ENCODE measurements at regions not wholly inside any gene's neighbourhood (a gene's known extent, or its start where the extent isn't known, plus 50 kb on each side); places are given as distances from the start of the nearest gene placed in this dataset.

- Histone ChIP-seq H3K36me3 (ENCODE audit: control insufficient read depth, insufficient read depth, low read length) (no peaks in the 10 kb centered on the region), H3K4me1 (ENCODE audit: control insufficient read depth, insufficient read depth, low read length) (no peaks in the 10 kb centered on the region), H3K27ac (ENCODE audit: low read depth, low read length) (no peak overlapping the region), H3K9ac (ENCODE audit: low read length) (no peak overlapping the region), H3K27me3 (ENCODE audit: control insufficient read depth, insufficient read depth, low read length) (no peaks in the 10 kb centered on the region), H3K4me3 (ENCODE audit: low read length) (no peak overlapping the region)
Observed at GRCh38 chr9:95678759-95679158, 162.0 kb upstream of the PTCH1 start.

GRCh38 chr9:95670122-95670521 lies 153.4 kb upstream of the PTCH1 start:
- Histone ChIP-seq H3K4me3 (ENCODE audit: low read length) (no peak overlapping the region), H3K36me3 (ENCODE audit: control insufficient read depth, insufficient read depth, low read length) (no peaks in the 10 kb centered on the region), H3K4me1 (ENCODE audit: control insufficient read depth, insufficient read depth, low read length) (no peaks in the 10 kb centered on the region), H3K27me3 (ENCODE audit: control insufficient read depth, insufficient read depth, low read length) (no peaks in the 10 kb centered on the region), H3K9ac (ENCODE audit: low read length) (no peak overlapping the region), H3K27ac (ENCODE audit: low read depth, low read length) (no peak overlapping the region)

- Histone ChIP-seq H3K9ac (ENCODE audit: low read length) (no peak overlapping the region), H3K36me3 (ENCODE audit: control insufficient read depth, insufficient read depth, low read length) (no peaks in the 10 kb centered on the region), H3K27ac (ENCODE audit: low read depth, low read length) (no peak overlapping the region), H3K4me1 (ENCODE audit: control insufficient read depth, insufficient read depth, low read length) (no peaks in the 10 kb centered on the region), H3K4me3 (ENCODE audit: low read length) (no peak overlapping the region), H3K27me3 (ENCODE audit: control insufficient read depth, insufficient read depth, low read length) (no peaks in the 10 kb centered on the region)
Observed at GRCh38 chr9:95669253-95669652, 152.5 kb upstream of the PTCH1 start.

GRCh38 chr9:95667789-95668188 lies 151.0 kb upstream of the PTCH1 start:
- no peak overlapping the region for H3K27ac ChIP-seq (ENCODE audit: low read depth, low read length)
- H3K4me3 ChIP-seq (ENCODE audit: low read length) = no peak overlapping the region
- no peaks in the 10 kb centered on the region for H3K4me1 ChIP-seq (ENCODE audit: control insufficient read depth, insufficient read depth, low read length)
- no peak overlapping the region for H3K9ac ChIP-seq (ENCODE audit: low read length)
- no peaks in the 10 kb centered on the region for H3K27me3 ChIP-seq (ENCODE audit: control insufficient read depth, insufficient read depth, low read length)
- H3K36me3 ChIP-seq (ENCODE audit: control insufficient read depth, insufficient read depth, low read length) = no peaks in the 10 kb centered on the region

- Histone ChIP-seq H3K27me3 (ENCODE audit: control insufficient read depth, insufficient read depth, low read length) (no peaks in the 10 kb centered on the region), H3K27ac (ENCODE audit: low read depth, low read length) (no peak overlapping the region), H3K9ac (ENCODE audit: low read length) (no peak overlapping the region)
Observed at GRCh38 chr9:95666785-95667155, 150.0 kb upstream of the PTCH1 start.

GRCh38 chr9:95666096-95666784 lies 149.5 kb upstream of the PTCH1 start:
- H3K36me3 ChIP-seq (ENCODE audit: control insufficient read depth, insufficient read depth, low read length) = no peaks in the 10 kb centered on the region
- H3K27ac ChIP-seq (ENCODE audit: low read depth, low read length) = no peak overlapping the region
- H3K4me3 ChIP-seq (ENCODE audit: low read length) = no peak overlapping the region
- no peaks in the 10 kb centered on the region for H3K4me1 ChIP-seq (ENCODE audit: control insufficient read depth, insufficient read depth, low read length)
- no peak overlapping the region for H3K9ac ChIP-seq (ENCODE audit: low read length)
- H3K27me3 ChIP-seq (ENCODE audit: control insufficient read depth, insufficient read depth, low read length) = no peaks in the 10 kb centered on the region

More at GRCh38 chr9:95666785-95667155, 150.0 kb upstream of the PTCH1 start:
- Histone ChIP-seq H3K36me3 (ENCODE audit: control insufficient read depth, insufficient read depth, low read length) (no peaks in the 10 kb centered on the region), H3K4me1 (ENCODE audit: control insufficient read depth, insufficient read depth, low read length) (no peaks in the 10 kb centered on the region), H3K4me3 (ENCODE audit: low read length) (no peak overlapping the region)

- no peak overlapping the region for H3K4me3 ChIP-seq (ENCODE audit: low read length)
- no peaks in the 10 kb centered on the region for H3K36me3 ChIP-seq (ENCODE audit: control insufficient read depth, insufficient read depth, low read length)
- no peaks in the 10 kb centered on the region for H3K4me1 ChIP-seq (ENCODE audit: control insufficient read depth, insufficient read depth, low read length)
- H3K9ac ChIP-seq (ENCODE audit: low read length) = no peak overlapping the region
- no peak overlapping the region for H3K27ac ChIP-seq (ENCODE audit: low read depth, low read length)
- H3K27me3 ChIP-seq (ENCODE audit: control insufficient read depth, insufficient read depth, low read length) = no peaks in the 10 kb centered on the region
Observed at GRCh38 chr9:95653246-95653645, 136.5 kb upstream of the PTCH1 start.

- H3K4me3 ChIP-seq (ENCODE audit: low read length) = no peak overlapping the region
- H3K9ac ChIP-seq (ENCODE audit: low read length) = no peak overlapping the region
- no peaks in the 10 kb centered on the region for H3K36me3 ChIP-seq (ENCODE audit: control insufficient read depth, insufficient read depth, low read length)
- H3K27me3 ChIP-seq (ENCODE audit: control insufficient read depth, insufficient read depth, low read length) = no peaks in the 10 kb centered on the region
- H3K27ac ChIP-seq (ENCODE audit: low read depth, low read length) = no peak overlapping the region
- no peaks in the 10 kb centered on the region for H3K4me1 ChIP-seq (ENCODE audit: control insufficient read depth, insufficient read depth, low read length)
Observed at GRCh38 chr9:95650720-95651119, 133.9 kb upstream of the PTCH1 start.

GRCh38 chr9:95649801-95650213 lies 133.0 kb upstream of the PTCH1 start:
- Histone ChIP-seq H3K27ac (ENCODE audit: low read depth, low read length) (no peak overlapping the region), H3K36me3 (ENCODE audit: control insufficient read depth, insufficient read depth, low read length) (no peaks in the 10 kb centered on the region), H3K9ac (ENCODE audit: low read length) (no peak overlapping the region), H3K4me1 (ENCODE audit: control insufficient read depth, insufficient read depth, low read length) (no peaks in the 10 kb centered on the region), H3K27me3 (ENCODE audit: control insufficient read depth, insufficient read depth, low read length) (no peaks in the 10 kb centered on the region), H3K4me3 (ENCODE audit: low read length) (no peak overlapping the region)

GRCh38 chr9:95648225-95648624 lies 131.5 kb upstream of the PTCH1 start:
- H3K4me3 ChIP-seq (ENCODE audit: low read length) = no peak overlapping the region
- H3K36me3 ChIP-seq (ENCODE audit: control insufficient read depth, insufficient read depth, low read length) = no peaks in the 10 kb centered on the region
- no peak overlapping the region for H3K9ac ChIP-seq (ENCODE audit: low read length)
- no peaks in the 10 kb centered on the region for H3K27me3 ChIP-seq (ENCODE audit: control insufficient read depth, insufficient read depth, low read length)
- no peaks in the 10 kb centered on the region for H3K4me1 ChIP-seq (ENCODE audit: control insufficient read depth, insufficient read depth, low read length)
- H3K27ac ChIP-seq (ENCODE audit: low read depth, low read length) = no peak overlapping the region

GRCh38 chr9:95645992-95646391 lies 129.2 kb upstream of the PTCH1 start:
- Histone ChIP-seq H3K27ac (ENCODE audit: low read depth, low read length) (no peak overlapping the region), H3K4me3 (ENCODE audit: low read length) (no peak overlapping the region), H3K9ac (ENCODE audit: low read length) (no peak overlapping the region), H3K36me3 (ENCODE audit: control insufficient read depth, insufficient read depth, low read length) (no peaks in the 10 kb centered on the region), H3K27me3 (ENCODE audit: control insufficient read depth, insufficient read depth, low read length) (no peaks in the 10 kb centered on the region), H3K4me1 (ENCODE audit: control insufficient read depth, insufficient read depth, low read length) (no peaks in the 10 kb centered on the region)

GRCh38 chr9:95645579-95645978 lies 128.8 kb upstream of the PTCH1 start:
- Histone ChIP-seq H3K4me3 (ENCODE audit: low read length) (no peak overlapping the region), H3K27ac (ENCODE audit: low read depth, low read length) (no peak overlapping the region), H3K27me3 (ENCODE audit: control insufficient read depth, insufficient read depth, low read length) (no peaks in the 10 kb centered on the region), H3K4me1 (ENCODE audit: control insufficient read depth, insufficient read depth, low read length) (no peaks in the 10 kb centered on the region), H3K36me3 (ENCODE audit: control insufficient read depth, insufficient read depth, low read length) (no peaks in the 10 kb centered on the region), H3K9ac (ENCODE audit: low read length) (no peak overlapping the region)

GRCh38 chr9:95644377-95644776 lies 127.6 kb upstream of the PTCH1 start:
- Histone ChIP-seq H3K27ac (ENCODE audit: low read depth, low read length) (no peak overlapping the region), H3K9ac (ENCODE audit: low read length) (no peak overlapping the region), H3K4me3 (ENCODE audit: low read length) (no peak overlapping the region)

More at GRCh38 chr9:95644377-95644776, 127.6 kb upstream of the PTCH1 start:
- Histone ChIP-seq H3K4me1 (ENCODE audit: control insufficient read depth, insufficient read depth, low read length) (no peaks in the 10 kb centered on the region), H3K36me3 (ENCODE audit: control insufficient read depth, insufficient read depth, low read length) (no peaks in the 10 kb centered on the region), H3K27me3 (ENCODE audit: control insufficient read depth, insufficient read depth, low read length) (no peaks in the 10 kb centered on the region)

All from rectal smooth muscle tissue (tissue), 1 donor.